ENCODE measurements at regions not wholly inside any gene's neighbourhood (a gene's known extent, or its start where the extent isn't known, plus 50 kb on each side); places are given as distances from the start of the nearest gene placed in this dataset.

GRCh38 chr1:69103705-69104385, 463.9 kb upstream of the LRRC7 start:
- TF ChIP-seq, protein P1, sequence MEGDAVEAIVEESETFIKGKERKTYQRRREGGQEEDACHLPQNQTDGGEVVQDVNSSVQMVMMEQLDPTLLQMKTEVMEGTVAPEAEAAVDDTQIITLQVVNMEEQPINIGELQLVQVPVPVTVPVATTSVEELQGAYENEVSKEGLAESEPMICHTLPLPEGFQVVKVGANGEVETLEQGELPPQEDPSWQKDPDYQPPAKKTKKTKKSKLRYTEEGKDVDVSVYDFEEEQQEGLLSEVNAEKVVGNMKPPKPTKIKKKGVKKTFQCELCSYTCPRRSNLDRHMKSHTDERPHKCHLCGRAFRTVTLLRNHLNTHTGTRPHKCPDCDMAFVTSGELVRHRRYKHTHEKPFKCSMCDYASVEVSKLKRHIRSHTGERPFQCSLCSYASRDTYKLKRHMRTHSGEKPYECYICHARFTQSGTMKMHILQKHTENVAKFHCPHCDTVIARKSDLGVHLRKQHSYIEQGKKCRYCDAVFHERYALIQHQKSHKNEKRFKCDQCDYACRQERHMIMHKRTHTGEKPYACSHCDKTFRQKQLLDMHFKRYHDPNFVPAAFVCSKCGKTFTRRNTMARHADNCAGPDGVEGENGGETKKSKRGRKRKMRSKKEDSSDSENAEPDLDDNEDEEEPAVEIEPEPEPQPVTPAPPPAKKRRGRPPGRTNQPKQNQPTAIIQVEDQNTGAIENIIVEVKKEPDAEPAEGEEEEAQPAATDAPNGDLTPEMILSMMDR (IDR thresholded peaks at IDR 0.05): no peak
- TF ChIP-seq POLR2A (IDR thresholded peaks at IDR 0.05) (no peak), EP300 (IDR thresholded peaks at IDR 0.05) (no peak), POLR2AphosphoS5 (IDR thresholded peaks at IDR 0.05) (no peak)

Measured in gastroesophageal sphincter (tissue), 3 donors.